HG03558 (cell line): ENCODE measurements at regions not wholly inside any gene's neighbourhood (a gene's known extent, or its start where the extent isn't known, plus 50 kb on each side); places are given as distances from the start of the nearest gene placed in this dataset.

Experiments
- ATAC-seq: cut with Tn5 transposase; IDR thresholded peaks from one replicate; pipeline ENCODE4 v1.9.1; 2021; ENCODE audit warnings: moderate number of reproducible peaks; ENCODE audit not compliant: unreplicated experiment; ENCODE audit errors: extremely low read depth

- no peak for ATAC-seq
These were observed 623.4 kb upstream of the IGFBP3 start for GRCh38 chr7:46544396-46545008.

GRCh38 chr7:46542076-46542475 lies 621.0 kb upstream of the IGFBP3 start:
- no peak for ATAC-seq

GRCh38 chr7:46539892-46540483 lies 618.9 kb upstream of the IGFBP3 start:
- ATAC-seq, result no peak

- ATAC-seq, result no peak
These were observed 616.3 kb upstream of the IGFBP3 start for GRCh38 chr7:46537191-46537905.

GRCh38 chr7:46534664-46535588 lies 613.9 kb upstream of the IGFBP3 start:
- ATAC-seq, result no peak

GRCh38 chr7:46533946-46534345 lies 612.9 kb upstream of the IGFBP3 start:
- no peak for ATAC-seq

GRCh38 chr7:46532571-46532970 lies 611.5 kb upstream of the IGFBP3 start:
- ATAC-seq, result no peak

- ATAC-seq, result no peak
These were observed 609.1 kb upstream of the IGFBP3 start for GRCh38 chr7:46530081-46530750.

- no peak for ATAC-seq
These were observed 606.3 kb upstream of the IGFBP3 start for GRCh38 chr7:46527360-46527759.

- ATAC-seq, result no peak
These were observed 604.8 kb upstream of the IGFBP3 start for GRCh38 chr7:46525876-46526275.

GRCh38 chr7:46524350-46524749 lies 603.3 kb upstream of the IGFBP3 start:
- no peak for ATAC-seq

GRCh38 chr7:46522354-46522906 lies 601.4 kb upstream of the IGFBP3 start:
- ATAC-seq, result no peak

- ATAC-seq, result no peak
These were observed 597.6 kb upstream of the IGFBP3 start for GRCh38 chr7:46518713-46519112.

- ATAC-seq, result no peak
These were observed 594.9 kb upstream of the IGFBP3 start for GRCh38 chr7:46515844-46516590.

- no peak for ATAC-seq
These were observed 592.4 kb upstream of the IGFBP3 start for GRCh38 chr7:46513447-46513848.

- ATAC-seq, result no peak
These were observed 591.9 kb upstream of the IGFBP3 start for GRCh38 chr7:46512891-46513413.

GRCh38 chr7:46511442-46512215 lies 590.6 kb upstream of the IGFBP3 start:
- no peak for ATAC-seq

- no peak for ATAC-seq
These were observed 587.5 kb upstream of the IGFBP3 start for GRCh38 chr7:46508583-46508982.
